Stimulated activated CD4-positive, alpha-beta T cell treated with anti-CD3 and anti-CD28 coated beads, Interleukin-2, amount 100 ng/mL, for 4 hours (primary cell): ENCODE measurements at regions not wholly inside any gene's neighbourhood (a gene's known extent, or its start where the extent isn't known, plus 50 kb on each side); places are given as distances from the start of the nearest gene placed in this dataset.
A peak's percentile ranks its signal among the peaks of the same experiment; 100 is the strongest.

Source experiments
- DNase-seq: peaks from one replicate; pipeline ENCODE4 v3.0.0-alpha.2; 2020; ENCODE audit warnings: low read depth

- DNase-seq: no peak
Observed at GRCh38 chr1:11373895-11374747, 101.1 kb downstream of the UBIAD1 start.

- no peak for DNase-seq
Observed at GRCh38 chr1:11374748-11375110, 101.7 kb downstream of the UBIAD1 start.

GRCh38 chr1:11377001-11377583, 101.9 kb upstream of the DISP3 start:
- no peak for DNase-seq

GRCh38 chr1:11377954-11378353, 101.0 kb upstream of the DISP3 start:
- no peak for DNase-seq

GRCh38 chr1:11379851-11380250, 99.1 kb upstream of the DISP3 start:
- DNase-seq: no peak

GRCh38 chr1:11380500-11380899, 98.5 kb upstream of the DISP3 start:
- DNase-seq: no peak

GRCh38 chr1:11383553-11384169, 95.3 kb upstream of the DISP3 start:
- no peak for DNase-seq

- DNase-seq: peak; percentile 1
Observed at GRCh38 chr1:11384170-11384554, 94.8 kb upstream of the DISP3 start.

- no peak for DNase-seq
Observed at GRCh38 chr1:11387829-11388228, 91.1 kb upstream of the DISP3 start.

GRCh38 chr1:11388617-11389016, 90.3 kb upstream of the DISP3 start:
- DNase-seq: no peak

- DNase-seq: no peak
Observed at GRCh38 chr1:11391327-11391726, 87.6 kb upstream of the DISP3 start.

- DNase-seq: no peak
Observed at GRCh38 chr1:11391886-11392285, 87.1 kb upstream of the DISP3 start.

GRCh38 chr1:11394592-11395245, 84.2 kb upstream of the DISP3 start:
- DNase-seq: no peak

- no peak for DNase-seq
Observed at GRCh38 chr1:11395616-11396015, 83.3 kb upstream of the DISP3 start.

GRCh38 chr1:11397151-11397901, 81.6 kb upstream of the DISP3 start:
- no peak for DNase-seq

- DNase-seq: no peak
Observed at GRCh38 chr1:11399250-11399649, 79.7 kb upstream of the DISP3 start.

GRCh38 chr1:11400155-11400554, 78.8 kb upstream of the DISP3 start:
- no peak for DNase-seq

GRCh38 chr1:11400567-11400966, 78.4 kb upstream of the DISP3 start:
- DNase-seq: no peak

GRCh38 chr1:11406845-11407244, 72.1 kb upstream of the DISP3 start:
- no peak for DNase-seq

GRCh38 chr1:11407301-11407994, 71.5 kb upstream of the DISP3 start:
- peak; percentile 6 for DNase-seq

- no peak for DNase-seq
Observed at GRCh38 chr1:11412141-11412540, 66.8 kb upstream of the DISP3 start.

- DNase-seq: no peak
Observed at GRCh38 chr1:11413986-11414391, 65.0 kb upstream of the DISP3 start.
